ENCODE measurements at regions not wholly inside any gene's neighbourhood (a gene's known extent, or its start where the extent isn't known, plus 50 kb on each side); places are given as distances from the start of the nearest gene placed in this dataset.

DNA sequence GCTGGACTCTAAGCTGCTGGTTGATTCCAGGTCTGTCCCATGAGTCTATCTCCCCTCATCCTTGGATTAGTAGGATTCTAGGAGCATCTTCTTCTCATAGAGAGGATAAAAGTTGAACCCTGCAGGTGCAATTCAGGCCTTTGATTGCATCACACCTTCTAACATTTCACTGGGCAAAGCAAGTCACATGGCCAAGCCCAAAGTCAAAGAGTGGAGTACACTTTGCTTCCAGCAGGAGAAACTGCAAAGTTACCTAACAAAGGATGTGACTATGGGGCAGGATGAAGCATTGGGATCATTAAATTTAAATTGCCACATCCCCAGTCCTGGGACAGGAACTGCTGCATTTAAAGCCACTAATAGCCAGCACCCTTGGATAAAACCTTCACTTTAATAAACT is 51.0 kb upstream of the EGFLAM start:
- DNase-seq (ENCODE audit: low read depth) = no peak

DNA sequence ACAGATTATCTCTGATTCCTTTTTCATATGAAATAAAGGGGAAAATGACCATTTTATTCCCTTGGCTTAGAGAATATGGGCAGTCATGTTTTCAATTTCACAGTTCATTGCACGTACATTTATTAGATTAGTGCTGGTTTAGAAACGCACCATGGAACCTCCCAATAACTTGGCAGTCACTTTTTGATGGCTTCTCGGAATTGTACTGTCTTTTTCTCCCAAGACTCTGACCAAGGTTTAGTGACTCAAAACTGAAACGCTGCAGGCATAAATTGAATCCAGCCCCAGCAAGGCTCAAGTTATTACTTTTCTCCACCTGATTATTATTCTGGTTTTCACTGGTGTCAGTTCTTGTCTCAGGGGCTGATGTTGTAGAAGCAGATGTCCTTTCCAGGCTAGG is 55.6 kb upstream of the EGFLAM start:
- DNase-seq (ENCODE audit: low read depth) = no peak

DNA sequence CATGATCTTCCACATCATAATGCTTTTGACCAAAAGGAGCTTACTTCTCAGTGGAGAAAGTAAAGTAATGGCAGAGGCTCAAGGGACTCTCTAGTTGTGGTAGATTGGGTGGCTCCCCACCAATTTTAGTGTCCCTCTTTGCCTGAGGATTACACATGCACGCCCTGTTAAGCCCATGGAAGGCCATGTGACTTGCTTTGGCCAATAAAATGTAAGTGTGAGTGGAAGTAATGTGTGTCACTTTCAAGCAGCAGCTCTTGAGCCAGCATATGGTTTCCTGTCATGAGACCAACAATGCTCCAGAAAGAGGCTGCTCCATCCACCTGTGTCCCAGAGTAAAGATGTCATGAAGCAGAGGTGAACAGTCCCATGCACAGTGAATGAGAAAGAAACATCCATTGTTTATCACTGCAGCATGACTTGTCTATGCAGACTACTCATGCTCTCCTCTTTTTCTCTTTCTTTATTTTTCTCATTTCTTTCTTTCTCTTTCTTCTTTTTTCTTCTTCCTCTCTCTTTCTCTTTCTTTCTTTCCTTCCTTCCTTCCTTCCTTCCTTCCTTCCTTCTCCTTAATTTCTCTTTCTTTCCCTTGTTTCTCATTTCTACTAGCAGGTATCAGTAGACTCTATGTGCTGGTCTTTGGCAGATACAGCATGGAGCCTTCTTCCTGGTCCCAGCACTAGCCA is 57.3 kb upstream of the EGFLAM start:
- no peak for DNase-seq (ENCODE audit: low read depth)

DNA sequence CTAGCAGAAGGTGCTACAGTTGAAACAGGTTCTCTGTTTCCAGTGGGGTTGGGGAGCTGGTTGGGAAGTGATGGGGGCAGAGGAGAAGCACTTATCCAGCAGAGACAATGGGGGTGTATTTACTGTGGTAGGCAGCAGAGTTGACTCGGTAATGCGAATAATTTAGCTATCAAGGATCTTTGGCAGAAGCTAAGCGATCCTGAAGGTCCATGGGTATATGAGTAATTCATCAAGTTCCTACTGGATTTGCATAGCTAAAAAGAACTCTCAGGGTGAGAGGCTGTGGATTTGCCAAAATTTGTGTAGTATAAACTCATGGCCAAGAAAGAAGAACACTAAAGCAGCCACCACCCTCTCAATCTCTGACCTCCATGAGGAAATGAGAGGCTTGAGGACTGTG is 61.2 kb upstream of the EGFLAM start:
- DNase-seq (ENCODE audit: low read depth) = no peak

DNA sequence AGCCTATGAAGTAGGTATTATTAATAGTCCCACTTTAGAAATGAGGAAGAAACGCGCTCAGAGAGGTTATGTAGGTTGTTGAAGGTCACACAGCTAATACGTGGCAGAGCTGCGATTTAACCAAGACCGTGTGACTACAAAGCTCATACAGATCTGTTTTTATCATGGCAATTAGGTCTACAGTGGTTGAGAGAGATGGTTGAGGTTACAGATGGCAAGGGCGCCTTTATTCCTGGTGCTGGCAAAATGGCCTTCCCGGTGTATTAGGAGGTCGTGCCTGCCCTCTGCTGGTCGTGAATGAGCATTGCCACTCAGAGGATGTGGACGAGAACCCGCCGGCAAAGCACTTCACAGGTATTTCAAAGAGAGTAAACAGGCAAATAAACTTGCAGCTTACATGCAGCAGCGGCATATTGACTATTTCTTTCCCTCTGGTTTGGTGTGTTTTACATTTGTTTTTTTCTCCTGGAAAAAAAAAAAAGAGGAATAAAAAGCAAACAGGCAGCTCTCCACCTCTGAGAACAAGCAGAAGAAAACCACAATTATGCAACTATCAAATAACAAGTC is 65.3 kb upstream of the EGFLAM start:
- peak; percentile 78 for DNase-seq (ENCODE audit: low read depth)

DNA sequence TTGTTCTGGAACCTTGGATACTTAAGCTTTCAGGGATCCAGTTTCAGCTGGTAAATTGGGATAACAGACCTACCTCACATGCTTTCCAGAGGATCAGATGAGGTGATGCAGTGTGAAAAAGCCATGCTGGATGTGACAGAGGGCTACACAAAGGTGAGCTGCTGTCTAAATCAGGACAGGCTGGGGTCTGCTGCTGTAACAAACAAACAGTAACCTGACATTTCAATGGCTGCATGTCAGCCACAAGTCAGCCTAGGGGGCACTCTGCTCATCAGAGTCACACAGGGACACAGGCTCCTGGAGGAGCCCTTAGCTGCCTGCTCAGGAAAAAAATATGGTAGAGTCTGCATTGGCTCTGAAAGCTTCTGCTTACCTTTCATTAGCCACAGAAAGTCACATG is 66.7 kb upstream of the EGFLAM start:
- no peak for DNase-seq (ENCODE audit: low read depth)

DNA sequence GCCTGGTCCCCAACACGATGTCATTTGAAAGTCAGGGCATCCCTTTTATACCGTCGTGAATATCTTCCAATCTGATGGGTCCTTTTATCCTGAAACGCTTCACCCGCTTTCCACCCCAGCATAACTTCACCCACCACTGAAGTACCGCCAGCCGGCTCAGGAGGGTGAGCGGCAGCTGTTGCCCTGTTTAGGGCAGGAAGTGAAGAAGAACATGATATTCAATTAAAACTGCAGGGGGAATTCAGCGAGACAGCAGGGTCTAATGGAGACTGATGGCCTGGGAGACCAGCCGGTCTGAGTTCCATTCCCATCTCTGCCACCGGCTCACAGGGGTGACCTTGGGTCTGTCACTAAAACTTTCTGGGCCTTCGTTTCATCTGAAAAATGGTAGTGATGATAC is 68.2 kb upstream of the EGFLAM start:
- DNase-seq (ENCODE audit: low read depth) = no peak

DNA sequence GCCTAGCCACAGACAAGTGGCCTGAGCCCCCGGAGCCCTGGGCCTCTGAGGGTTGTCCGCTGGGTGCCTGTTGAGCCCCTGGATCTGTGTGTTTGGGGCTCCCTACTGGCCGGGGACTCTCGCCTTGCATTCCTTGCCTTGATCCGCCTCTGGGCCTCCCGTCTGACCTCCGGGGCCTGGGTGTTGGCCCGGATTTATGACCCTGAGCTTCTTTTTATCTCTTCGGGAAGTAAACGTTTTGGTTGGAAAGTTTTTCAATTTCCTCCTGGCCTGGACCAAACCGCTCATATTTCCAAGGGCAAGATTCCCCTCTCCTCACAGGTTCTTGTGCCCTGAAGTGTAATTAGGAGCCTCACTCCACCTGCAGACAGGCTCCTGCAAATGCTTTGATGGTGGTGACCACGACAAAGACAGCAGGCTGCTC is 69.3 kb upstream of the EGFLAM start:
- no peak for DNase-seq (ENCODE audit: low read depth)

DNA sequence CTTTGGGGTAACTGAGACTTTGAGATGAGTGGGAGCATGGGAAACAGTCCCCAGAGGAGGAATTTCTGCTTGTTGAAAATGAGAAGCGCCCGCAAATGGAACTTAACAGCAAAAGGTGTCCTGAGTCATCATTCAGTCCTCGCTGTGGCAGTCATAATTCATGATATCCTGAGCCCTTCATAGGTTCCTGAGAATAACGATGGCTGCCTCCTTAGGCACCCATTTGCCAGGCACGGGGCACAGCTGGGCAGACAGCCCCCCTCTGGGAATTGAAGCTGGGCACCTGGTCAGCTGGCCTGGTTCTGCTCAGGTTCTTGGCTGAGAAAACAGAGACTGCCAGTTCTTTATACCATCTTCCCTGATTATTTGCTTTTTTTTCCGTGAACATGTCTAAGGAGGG is 69.8 kb upstream of the EGFLAM start:
- no peak for DNase-seq (ENCODE audit: low read depth)

DNA sequence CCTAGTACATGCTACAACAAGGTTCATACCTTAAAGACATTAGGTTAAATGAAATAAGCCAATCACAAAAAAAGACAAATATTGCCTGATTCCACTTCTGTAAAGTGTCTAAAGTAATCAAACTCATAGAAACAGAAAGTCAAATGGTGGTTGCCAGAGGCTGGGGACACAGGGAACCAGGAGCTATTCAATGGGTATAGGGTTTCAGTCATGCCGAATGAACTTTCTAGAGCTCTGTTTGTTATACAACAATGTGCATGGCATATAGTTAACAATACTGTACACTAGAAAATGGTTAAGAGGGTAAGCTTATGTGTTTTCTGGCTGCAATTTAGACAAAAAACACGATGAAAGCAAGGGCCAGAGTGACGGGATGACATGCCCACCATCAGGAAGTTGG is 70.8 kb upstream of the EGFLAM start:
- no peak for DNase-seq (ENCODE audit: low read depth)

DNA sequence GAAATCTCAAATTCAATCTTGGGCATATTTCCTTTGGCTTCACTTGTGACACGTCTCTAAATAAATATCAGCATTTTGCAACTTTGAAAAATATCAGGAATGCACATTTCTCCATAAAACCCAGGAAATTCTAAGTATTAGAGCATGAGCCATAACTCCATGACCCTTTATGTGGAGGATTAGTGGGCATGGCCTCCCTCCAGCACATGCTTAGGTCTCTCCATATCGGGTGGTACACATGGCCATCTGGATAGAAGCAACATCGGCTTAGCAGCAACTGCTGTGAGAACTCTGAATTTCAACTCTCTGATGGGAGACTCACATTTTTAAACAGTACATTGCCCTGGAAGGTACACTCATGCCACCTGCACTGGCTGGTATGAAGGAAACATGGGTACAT is 73.7 kb upstream of the EGFLAM start:
- DNase-seq (ENCODE audit: low read depth) = no peak

DNA sequence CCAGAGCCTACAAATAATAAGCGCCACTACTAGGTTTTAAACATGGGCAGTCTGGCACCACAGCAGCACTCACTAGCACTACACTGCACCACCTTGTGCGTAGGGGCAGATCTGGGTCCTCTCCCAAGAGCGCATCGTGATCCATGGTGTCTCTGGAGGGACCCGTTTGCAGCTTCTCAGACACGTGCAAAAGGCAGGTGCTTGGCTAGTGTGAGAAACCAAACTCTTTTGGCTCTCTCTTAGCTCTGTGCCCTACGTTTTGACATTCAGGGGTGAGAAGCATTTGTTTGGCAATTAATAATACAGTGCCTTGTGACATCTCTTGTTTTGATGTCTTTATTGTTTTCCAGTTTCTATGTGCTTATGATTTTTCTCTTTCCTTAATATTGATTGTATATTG is 75.4 kb upstream of the EGFLAM start:
- DNase-seq (ENCODE audit: low read depth) = no peak

DNA sequence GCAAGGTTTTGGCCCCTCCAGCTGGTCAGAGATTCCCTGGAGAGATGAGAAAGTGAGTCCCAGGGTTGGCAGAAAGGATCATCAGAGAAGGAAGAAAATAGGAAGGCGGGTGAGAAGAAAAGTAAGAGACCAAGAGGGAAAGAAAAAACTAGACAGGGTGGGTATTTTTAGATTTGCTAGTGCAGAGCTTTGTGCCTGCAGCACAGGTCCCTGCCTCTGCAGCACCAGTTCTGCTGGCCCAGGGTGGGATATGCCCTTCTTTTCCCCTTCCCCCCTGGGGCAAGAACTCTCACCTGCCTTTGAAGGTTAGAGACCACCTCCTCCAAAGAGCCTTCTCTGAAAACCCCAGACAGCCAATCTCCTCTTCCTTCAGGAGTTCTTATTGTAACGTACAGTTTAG is 90.3 kb upstream of the EGFLAM start:
- no peak for DNase-seq (ENCODE audit: low read depth)

DNA sequence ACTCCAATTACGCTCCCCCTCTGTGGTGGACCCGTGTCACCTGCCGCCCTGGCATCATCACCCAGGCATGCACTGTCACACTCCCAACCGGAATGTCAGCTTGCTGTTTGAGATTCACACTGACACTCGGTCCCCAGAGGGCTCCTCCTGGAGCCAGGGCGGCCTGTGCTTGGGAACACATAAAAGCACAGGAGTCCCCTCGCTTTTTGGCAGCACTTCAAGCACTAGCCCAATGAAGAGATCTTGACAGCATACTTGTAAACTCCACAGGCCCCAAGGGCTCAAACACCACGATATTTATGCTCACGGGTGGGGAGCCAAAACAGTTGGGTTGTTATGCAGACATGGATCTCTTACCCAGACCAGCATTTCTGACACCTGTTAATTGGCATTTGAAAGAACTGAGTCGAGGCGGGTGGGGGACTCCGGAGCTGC is 90.8 kb upstream of the EGFLAM start:
- peak; percentile 81 for DNase-seq (ENCODE audit: low read depth)

DNA sequence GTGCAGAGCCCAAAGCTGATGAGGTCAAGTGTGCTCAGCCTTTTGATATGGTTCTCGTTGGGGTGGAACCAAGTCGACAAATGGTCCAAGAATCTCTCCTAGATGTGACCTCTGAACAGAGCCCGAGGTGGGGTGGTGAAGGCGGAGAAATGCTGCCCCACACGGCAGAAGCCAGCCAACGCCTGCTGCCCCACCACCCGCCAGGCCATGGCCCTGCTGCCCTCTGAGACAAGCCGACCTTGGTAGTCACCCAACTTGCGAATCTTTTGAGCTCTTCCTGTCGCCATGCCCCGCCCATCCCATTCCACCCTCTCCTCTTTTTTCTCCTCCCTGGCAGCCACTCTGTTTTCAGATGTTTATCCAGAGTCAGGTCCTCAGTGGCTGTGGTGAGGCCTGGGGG is 91.5 kb upstream of the EGFLAM start:
- no peak for DNase-seq (ENCODE audit: low read depth)

DNA sequence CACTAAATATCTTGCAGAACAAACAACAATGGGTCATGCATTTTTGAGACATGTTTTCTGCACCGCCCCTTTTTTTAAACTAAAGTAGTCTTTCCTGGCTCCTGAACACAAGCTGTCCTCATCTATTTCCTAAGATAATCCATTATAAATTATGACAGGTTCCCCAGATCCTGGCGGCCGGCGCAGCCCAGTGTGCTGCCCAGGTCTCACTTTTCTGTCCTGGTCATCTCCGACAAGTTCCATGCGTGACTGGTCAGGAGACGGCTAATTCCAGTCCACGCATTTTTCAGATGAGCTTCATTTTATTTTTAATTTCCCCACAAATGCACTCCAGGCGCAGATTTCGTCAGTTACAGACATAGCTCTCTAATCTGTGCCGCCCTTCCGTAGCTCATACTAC is 92.9 kb upstream of the EGFLAM start:
- no peak for DNase-seq (ENCODE audit: low read depth)

DNA sequence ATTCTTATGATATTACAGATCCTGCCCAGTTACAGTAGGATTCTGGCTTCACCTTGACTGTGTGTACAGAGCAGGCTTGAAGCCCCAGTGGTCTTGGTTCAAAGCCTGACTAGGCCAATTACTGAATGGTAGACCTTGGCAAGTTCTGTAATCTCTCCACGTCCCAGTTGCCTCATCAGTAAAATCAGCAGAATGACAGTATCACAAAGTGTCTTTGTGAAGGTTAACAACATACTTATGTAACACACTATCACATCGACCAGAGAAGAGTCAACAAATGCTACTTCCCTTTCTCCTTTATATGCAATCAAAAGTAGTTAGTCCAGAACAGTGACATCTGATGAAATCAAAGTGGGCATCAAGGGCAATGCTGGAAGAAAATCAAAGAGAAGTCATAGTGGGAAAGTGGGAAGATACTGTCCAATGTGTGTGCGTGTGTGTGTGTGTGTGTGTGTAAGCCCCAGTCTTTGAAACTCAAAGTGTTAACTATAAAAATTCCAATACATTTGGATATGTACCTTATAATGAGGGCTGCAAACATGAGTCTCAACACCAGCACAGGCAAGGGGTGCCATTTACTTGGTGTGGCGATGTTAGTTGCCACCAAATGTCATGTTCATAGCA is 93.5 kb upstream of the EGFLAM start:
- no peak for DNase-seq (ENCODE audit: low read depth)

DNA sequence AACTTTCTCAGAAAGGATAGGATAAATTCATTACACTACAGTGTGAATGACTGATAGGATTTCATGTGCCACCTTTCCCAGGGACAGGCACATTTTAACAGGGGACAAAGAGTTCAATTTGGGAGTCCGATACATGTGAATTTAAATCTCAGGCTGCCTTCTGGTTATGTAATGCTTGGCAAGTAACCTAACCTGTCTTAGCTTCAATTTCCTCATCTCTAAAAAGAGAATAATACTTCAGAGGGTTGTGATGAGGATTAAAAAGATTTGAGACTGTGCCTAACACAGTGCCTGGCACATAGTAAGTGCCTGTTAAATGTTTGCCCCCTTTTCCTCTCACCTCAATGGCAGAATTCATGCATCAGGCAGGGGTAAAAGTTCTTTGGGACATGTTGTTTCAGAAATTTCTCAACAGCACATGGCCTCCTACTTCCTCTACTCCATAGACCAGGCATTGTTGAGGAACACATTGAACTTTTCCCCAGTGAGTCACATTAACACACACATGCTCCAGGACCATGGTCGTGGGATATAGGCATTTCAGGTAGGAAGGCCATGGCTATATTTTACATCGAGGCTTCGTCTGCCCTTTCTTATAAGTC is 94.6 kb upstream of the EGFLAM start:
- DNase-seq (ENCODE audit: low read depth) = no peak

DNA sequence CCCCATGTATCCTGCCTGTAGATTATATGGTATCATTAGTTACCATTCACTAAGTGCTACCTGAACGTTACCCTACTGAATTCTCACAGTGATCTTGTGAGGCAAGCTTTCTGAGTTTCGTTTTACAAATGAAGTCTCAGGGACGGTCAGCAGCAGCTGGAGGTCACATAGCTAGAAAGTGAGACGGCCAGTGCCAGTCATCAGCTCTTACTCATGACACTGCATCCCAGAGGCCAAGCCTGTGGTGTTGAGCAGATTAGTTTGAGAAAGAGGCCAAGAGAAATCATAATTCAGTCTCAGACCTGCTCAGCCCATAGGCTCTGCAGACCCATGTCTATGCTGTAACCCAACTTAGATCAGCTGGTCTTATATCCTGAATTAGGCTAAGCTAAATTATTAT is 95.7 kb upstream of the EGFLAM start:
- DNase-seq (ENCODE audit: low read depth) = peak; percentile 55

DNA sequence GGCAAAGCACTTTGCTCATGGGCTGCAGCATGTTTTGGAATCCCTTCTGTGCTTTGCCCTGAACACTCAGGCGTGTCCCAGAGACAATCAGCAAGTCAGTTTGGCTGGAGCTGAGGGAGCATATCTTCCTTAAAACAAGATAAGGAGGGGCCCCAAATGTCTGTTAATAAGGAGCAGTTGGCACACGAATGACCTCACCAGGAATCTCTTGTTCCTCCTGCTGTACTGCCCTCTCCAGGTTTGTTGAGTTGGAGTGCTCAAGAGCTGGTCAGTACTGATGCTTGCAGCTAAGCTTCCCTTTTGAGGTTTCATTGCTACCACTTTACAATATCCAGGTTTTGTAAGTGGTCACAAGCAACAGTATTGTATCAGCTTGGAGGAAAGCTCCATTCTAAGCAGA is 101.3 kb upstream of the EGFLAM start:
- DNase-seq (ENCODE audit: low read depth) = no peak

DNA sequence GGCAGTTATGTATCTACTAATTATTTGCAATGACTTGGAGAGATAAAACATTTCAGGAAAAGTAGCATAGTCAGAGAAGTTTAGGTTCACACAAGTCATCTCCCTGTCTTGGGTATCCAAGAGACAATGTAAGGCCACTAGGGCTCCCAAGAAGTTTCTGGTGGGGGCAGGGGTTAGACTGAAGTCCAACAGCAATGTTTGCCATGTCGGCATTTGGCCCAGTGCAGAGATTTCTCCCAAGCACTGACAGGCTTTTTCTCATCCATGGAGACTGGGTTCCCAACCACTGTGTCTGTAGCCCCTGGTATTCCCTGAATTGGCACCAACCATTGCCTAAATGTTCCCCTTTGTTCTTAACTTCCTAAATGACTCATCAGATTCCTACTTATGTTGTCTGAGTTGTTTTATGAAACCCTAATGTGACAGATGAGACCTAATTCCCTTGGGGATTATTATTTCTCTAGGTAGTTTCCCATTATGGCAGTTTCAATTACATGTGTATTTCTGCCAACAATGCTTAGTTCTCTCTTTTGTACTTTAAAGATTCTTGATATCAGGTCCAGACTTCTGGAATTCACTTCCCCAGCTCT is 103.6 kb upstream of the EGFLAM start:
- DNase-seq (ENCODE audit: low read depth) = no peak

DNA sequence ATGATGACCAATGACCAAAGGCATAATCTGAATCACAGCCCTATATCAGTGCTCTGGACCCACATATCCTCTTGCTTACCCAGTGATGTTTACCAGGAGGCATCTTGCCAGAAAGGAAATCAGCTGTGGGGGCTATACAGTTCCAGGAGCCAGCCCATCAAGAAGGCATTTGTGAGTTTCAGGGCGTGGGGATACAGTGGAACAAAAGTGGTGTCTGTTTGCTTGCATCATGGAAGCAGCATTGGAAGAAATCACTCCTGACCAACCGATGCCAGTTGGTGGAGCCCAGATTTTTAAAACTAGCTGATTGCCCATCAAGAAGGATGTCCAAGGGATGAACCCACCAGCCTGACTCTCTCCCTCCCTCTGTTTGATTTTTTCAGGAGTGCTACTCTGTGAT is 106.5 kb upstream of the EGFLAM start:
- no peak for DNase-seq (ENCODE audit: low read depth)
